ENCODE measurements at regions not wholly inside any gene's neighbourhood (a gene's known extent, or its start where the extent isn't known, plus 50 kb on each side); places are given as distances from the start of the nearest gene placed in this dataset.

DNA sequence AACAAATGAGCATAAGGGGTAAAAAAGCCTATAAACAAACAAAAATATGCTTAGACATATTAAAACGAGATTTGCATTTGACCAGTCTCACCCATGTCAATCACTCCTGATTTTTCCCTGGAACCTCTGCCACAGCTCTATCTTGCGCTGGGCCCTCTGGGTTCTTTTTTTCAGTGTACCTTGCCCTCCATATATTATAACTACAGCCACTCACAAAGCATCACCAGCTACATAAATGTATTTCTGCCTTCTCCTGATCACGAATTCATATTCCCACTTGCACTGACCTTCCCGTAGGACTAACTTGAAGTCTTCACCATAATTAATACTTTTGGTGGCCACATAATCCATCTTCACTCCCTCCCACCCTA, 395.6 kb upstream of the ROBO2 start:
- DNase-seq (ENCODE audit: low spot score): no peak
- no peaks in the 10 kb centered on the region for H3K27me3 Mint-ChIP-seq (ENCODE audit: unreplicated experiment)
- no peaks in the 10 kb centered on the region for H3K4me1 Mint-ChIP-seq (ENCODE audit: unreplicated experiment)
- H3K27ac Mint-ChIP-seq (ENCODE audit: unreplicated experiment): no peak overlapping the region
- TF ChIP-seq CTCF (IDR thresholded peaks at IDR 0.05; ENCODE audit: unreplicated experiment): no peak
- H3K4me3 Mint-ChIP-seq (ENCODE audit: unreplicated experiment): no peak overlapping the region
- H3K36me3 Mint-ChIP-seq (ENCODE audit: low read depth, unreplicated experiment): no peaks in the 10 kb centered on the region
- no peaks in the 10 kb centered on the region for H3K9me3 Mint-ChIP-seq (ENCODE audit: unreplicated experiment)

GRCh38 chr3:76645724-76646123, 394.2 kb upstream of the ROBO2 start:
- DNase-seq (ENCODE audit: low spot score): no peak
- Mint-ChIP-seq H3K4me1 (ENCODE audit: unreplicated experiment) (no peaks in the 10 kb centered on the region), H3K9me3 (ENCODE audit: unreplicated experiment) (no peaks in the 10 kb centered on the region), H3K27ac (ENCODE audit: unreplicated experiment) (no peak overlapping the region), H3K4me3 (ENCODE audit: unreplicated experiment) (no peak overlapping the region), H3K27me3 (ENCODE audit: unreplicated experiment) (no peaks in the 10 kb centered on the region), H3K36me3 (ENCODE audit: low read depth, unreplicated experiment) (no peaks in the 10 kb centered on the region)
- TF ChIP-seq CTCF (IDR thresholded peaks at IDR 0.05; ENCODE audit: unreplicated experiment): no peak

DNA sequence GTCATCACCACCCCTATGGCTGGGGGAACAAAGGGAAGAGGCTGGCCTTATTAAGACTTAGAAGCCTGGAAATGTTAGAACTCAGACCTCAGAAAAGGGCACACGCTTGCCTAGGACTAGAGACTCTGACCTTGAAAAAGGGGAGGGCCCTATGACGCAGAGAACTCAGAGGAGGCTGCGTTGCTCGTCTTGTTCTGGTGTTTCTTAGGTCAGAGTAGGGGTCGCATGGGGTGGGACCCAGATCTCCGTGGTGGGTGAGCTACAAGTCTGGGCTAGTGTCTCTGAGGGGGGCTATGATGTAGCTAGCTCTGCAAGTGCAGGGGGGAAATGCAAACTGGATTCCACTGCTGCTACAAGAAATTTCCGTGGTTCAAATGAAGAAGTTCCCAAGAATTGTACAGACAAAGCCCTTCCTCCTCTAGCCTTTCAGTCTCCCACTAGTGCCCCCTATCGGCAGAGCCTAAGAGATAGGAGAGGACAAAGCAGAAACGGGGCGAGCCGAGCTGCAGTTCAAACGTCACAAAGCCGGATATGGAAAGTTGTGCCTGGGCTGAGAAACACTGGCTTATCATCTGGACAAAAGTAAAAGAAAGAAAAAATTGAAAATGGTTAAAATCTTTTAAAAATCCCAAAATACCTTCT, 392.9 kb upstream of the ROBO2 start:
- Mint-ChIP-seq H3K27me3 (ENCODE audit: unreplicated experiment) (no peaks in the 10 kb centered on the region), H3K27ac (ENCODE audit: unreplicated experiment) (no peak overlapping the region), H3K9me3 (ENCODE audit: unreplicated experiment) (no peaks in the 10 kb centered on the region)

GRCh38 chr3:76651784-76652183, 388.1 kb upstream of the ROBO2 start:
- Mint-ChIP-seq H3K4me1 (ENCODE audit: unreplicated experiment) (no peaks in the 10 kb centered on the region), H3K4me3 (ENCODE audit: unreplicated experiment) (no peak overlapping the region), H3K9me3 (ENCODE audit: unreplicated experiment) (no peaks in the 10 kb centered on the region), H3K27me3 (ENCODE audit: unreplicated experiment) (peaks cover 1% of the 10 kb centered on the region), H3K27ac (ENCODE audit: unreplicated experiment) (no peak overlapping the region), H3K36me3 (ENCODE audit: low read depth, unreplicated experiment) (no peaks in the 10 kb centered on the region)
- DNase-seq (ENCODE audit: low spot score): no peak
- TF ChIP-seq CTCF (IDR thresholded peaks at IDR 0.05; ENCODE audit: unreplicated experiment): no peak

More for the DNA sequence above, 392.9 kb upstream of the ROBO2 start:
- Mint-ChIP-seq H3K36me3 (ENCODE audit: low read depth, unreplicated experiment) (no peaks in the 10 kb centered on the region), H3K4me3 (ENCODE audit: unreplicated experiment) (no peak overlapping the region), H3K4me1 (ENCODE audit: unreplicated experiment) (no peaks in the 10 kb centered on the region)
- no peak for TF ChIP-seq CTCF (IDR thresholded peaks at IDR 0.05; ENCODE audit: unreplicated experiment)
- DNase-seq (ENCODE audit: low spot score): no peak

GRCh38 chr3:76652524-76652923, 387.4 kb upstream of the ROBO2 start:
- Mint-ChIP-seq H3K9me3 (ENCODE audit: unreplicated experiment) (no peaks in the 10 kb centered on the region), H3K27ac (ENCODE audit: unreplicated experiment) (no peak overlapping the region), H3K27me3 (ENCODE audit: unreplicated experiment) (peaks cover 1% of the 10 kb centered on the region), H3K4me1 (ENCODE audit: unreplicated experiment) (no peaks in the 10 kb centered on the region), H3K4me3 (ENCODE audit: unreplicated experiment) (no peak overlapping the region), H3K36me3 (ENCODE audit: low read depth, unreplicated experiment) (no peaks in the 10 kb centered on the region)
- DNase-seq (ENCODE audit: low spot score): no peak
- TF ChIP-seq CTCF (IDR thresholded peaks at IDR 0.05; ENCODE audit: unreplicated experiment): no peak

Measured in endothelial cell (in vitro differentiated cells).